Prostate gland (tissue), 2 donors: ENCODE measurements at regions not wholly inside any gene's neighbourhood (a gene's known extent, or its start where the extent isn't known, plus 50 kb on each side); places are given as distances from the start of the nearest gene placed in this dataset.

ENCODE experiments used
- DNase-seq: peaks from one replicate; pipeline ENCODE4 v3.0.0-alpha.2; 2019; ENCODE audit warnings: low spot score
- H3K27ac ChIP-seq, 2 donors: fragments of 200-600 bp; sonication (generic); 2 replicates each; pipeline ENCODE4 v1.5.1; 2017 to 2019
- H3K27me3 ChIP-seq: fragments of 200-600 bp; sonication (generic); replicated peaks from 2 replicates; pipeline ENCODE4 v1.5.1; 2019; ENCODE audit not compliant: insufficient read depth
- H3K36me3 ChIP-seq, 2 donors: fragments of 200-600 bp; sonication (generic); 1 replicate in 1 of 2; 2 replicates in 1 of 2; pipeline versions ENCODE4 v1.5.1 to v1.8.1; 2017 to 2019
- H3K4me1 ChIP-seq: fragments of 200-600 bp; sonication (generic); replicated peaks from 2 replicates; pipeline ENCODE4 v1.5.1; 2019
- H3K4me3 ChIP-seq, 2 donors: fragments of 200-600 bp; sonication (generic); 2 replicates each; pipeline ENCODE4 v1.5.1; 2017 to 2019
- H3K9me3 ChIP-seq: fragments of 200-600 bp; sonication (generic); 2 replicates; pipeline ENCODE4 v1.5.1; 2017
- POLR2A ChIP-seq: fragments of 450-650 bp; IDR thresholded peaks from one replicate; pipeline ENCODE4 v1.6.1; 2016; ENCODE audit warnings: antibody characterized with exemption, mild to moderate bottlenecking
- POLR2AphosphoS5 ChIP-seq: sonication (generic); formaldehyde crosslinking; IDR thresholded peaks from one replicate; pipeline ENCODE4 v1.6.1; 2017; ENCODE audit warnings: antibody characterized with exemption
- WGBS: methylation state at CpG from one replicate; pipeline ENCODE4 v1.1.5; 2018; 5-methylcytosine and 5-hydroxymethylcytosine counted together
- intact Hi-C: fragments of 100-400 bp; cut with DNase I; formaldehyde crosslinking; loops from one replicate; pipeline ENCODE4 v1.14.2; 2022
- TF ChIP-seq, protein P1 (sequence below), 4 experiments: fragments of 200-600 bp in 2 of 4; fragments of 450-650 bp in 2 of 4; sonication (generic) in 2 of 4; IDR thresholded peaks; 1 replicate in 3 of 4; 2 replicates in 1 of 4; pipeline ENCODE4 v1.5.1; 2016 to 2019; ENCODE audit warnings: antibody characterized with exemption in 4 of 4, mild to moderate bottlenecking in 2 of 4, moderate library complexity in 2 of 4

DNA sequence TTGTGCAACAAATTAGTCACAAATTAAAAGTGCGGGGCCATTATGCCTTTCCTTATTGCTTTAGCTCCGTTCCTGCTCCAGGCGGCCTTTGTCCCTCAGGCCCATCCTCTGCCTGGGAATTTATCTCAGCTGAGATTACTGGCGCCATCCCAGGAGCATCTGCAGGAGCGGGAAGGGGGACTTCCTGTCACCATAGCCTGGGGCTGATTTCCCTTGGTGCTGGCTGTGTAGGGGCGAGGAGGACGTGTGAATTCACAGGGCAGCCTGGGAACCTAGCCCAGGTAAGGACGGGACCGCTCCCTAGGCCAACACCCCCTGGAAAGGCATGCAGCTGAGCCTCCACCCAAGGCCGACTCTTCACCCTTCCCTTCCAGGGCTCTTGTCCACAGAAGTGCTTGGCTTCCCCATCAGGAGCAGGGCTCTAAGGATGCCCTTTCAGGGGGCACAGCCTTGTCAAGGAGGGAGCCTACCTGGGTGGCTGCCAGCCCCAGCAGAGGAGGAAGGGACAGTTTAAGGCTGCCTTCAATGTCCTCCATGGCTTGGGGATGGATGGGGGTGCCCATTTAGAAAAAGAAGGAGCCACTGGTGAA, 72.6 kb upstream of the NKX1-1 start:
- H3K4me3 ChIP-seq, result no peak overlapping the region
- intact Hi-C loops, result no loop called here
- no peak for TF ChIP-seq POLR2A
- no peak for TF ChIP-seq POLR2AphosphoS5
- TF ChIP-seq, protein P1, sequence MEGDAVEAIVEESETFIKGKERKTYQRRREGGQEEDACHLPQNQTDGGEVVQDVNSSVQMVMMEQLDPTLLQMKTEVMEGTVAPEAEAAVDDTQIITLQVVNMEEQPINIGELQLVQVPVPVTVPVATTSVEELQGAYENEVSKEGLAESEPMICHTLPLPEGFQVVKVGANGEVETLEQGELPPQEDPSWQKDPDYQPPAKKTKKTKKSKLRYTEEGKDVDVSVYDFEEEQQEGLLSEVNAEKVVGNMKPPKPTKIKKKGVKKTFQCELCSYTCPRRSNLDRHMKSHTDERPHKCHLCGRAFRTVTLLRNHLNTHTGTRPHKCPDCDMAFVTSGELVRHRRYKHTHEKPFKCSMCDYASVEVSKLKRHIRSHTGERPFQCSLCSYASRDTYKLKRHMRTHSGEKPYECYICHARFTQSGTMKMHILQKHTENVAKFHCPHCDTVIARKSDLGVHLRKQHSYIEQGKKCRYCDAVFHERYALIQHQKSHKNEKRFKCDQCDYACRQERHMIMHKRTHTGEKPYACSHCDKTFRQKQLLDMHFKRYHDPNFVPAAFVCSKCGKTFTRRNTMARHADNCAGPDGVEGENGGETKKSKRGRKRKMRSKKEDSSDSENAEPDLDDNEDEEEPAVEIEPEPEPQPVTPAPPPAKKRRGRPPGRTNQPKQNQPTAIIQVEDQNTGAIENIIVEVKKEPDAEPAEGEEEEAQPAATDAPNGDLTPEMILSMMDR (IDR thresholded peaks at IDR 0.05), result no peak
- H3K4me1 ChIP-seq, result no peaks in the 10 kb centered on the region
- H3K27me3 ChIP-seq, result peaks cover 4% of the 10 kb centered on the region
- 26% methylated on average over 10 of the region's 10 CpGs for WGBS
- no peaks in the 10 kb centered on the region for H3K36me3 ChIP-seq
- no peaks in the 10 kb centered on the region for H3K9me3 ChIP-seq
- no peak overlapping the region for H3K27ac ChIP-seq
- no peak for DNase-seq

DNA sequence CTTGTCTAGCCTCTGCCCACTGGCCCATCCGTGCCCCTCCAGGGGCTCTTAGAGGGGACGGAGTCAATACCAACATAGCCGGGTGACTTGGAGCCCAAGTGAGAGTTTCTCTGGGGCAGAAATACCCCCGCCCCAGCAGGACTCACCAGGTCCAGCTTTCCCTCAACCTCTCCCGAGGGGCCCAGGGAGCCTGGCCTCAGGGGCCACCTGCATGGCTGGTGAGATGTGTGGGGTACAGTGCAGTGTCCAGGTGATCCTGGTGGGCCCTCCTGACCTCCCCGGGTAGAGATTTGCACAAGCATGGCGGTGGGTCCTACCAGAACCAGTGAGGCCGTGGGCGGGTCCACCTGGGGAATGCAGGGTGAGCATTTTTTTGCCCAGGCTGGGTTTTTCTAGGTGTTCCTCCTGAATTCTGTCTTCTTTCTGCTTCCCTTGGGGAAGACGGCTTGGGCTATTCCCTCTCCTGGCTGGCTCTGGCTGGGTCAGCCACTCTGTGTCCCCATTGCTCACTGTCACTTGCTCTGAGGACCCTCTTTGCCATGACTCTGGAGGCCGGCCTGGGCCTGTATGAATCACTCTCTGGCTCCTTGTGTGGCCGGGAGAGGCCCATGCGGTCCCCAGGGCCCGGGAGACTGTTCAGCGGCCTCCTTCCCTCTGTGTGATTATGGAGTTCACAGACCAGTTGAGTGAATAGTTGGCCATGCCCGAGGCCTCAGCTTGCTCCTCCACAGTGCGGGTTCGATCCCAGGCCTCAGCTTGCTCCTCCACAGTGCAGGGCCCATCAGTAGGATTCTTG, 71.0 kb upstream of the NKX1-1 start:
- TF ChIP-seq POLR2A (no peak), POLR2AphosphoS5 (no peak)
- TF ChIP-seq, protein P1 (IDR thresholded peaks at IDR 0.05), result no peak
- peaks cover 12% of the 10 kb centered on the region for H3K27me3 ChIP-seq
- H3K4me3 ChIP-seq, result no peak overlapping the region
- no peak for DNase-seq
- WGBS, result 94% methylated on average over 18 of the region's 18 CpGs
- intact Hi-C loops, result no loop called here
- H3K36me3 ChIP-seq, result no peaks in the 10 kb centered on the region
- H3K27ac ChIP-seq, result no peak overlapping the region
- no peaks in the 10 kb centered on the region for H3K4me1 ChIP-seq
- H3K9me3 ChIP-seq, result no peaks in the 10 kb centered on the region

DNA sequence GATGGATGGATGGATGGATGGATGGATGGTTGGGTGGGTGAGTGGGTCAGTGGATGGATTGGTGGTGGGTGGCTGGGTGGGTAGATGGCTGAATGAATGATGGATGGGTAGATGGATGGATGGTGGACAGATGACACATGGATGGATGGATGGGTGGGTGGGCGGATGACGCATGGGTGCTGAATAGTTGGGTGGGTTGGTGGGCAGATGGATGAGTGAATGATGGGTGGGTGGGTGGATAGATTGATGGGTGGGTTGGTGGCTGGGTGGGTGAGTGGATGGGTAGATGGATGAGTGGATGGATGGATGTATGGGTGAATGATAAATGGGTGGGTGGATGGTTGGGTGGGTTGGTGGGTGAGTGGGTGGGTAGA, 69.9 kb upstream of the NKX1-1 start:
- no peaks in the 10 kb centered on the region for H3K4me1 ChIP-seq
- WGBS, result 97% methylated on average over 2 of the region's 2 CpGs
- no peak overlapping the region for H3K4me3 ChIP-seq
- no peaks in the 10 kb centered on the region for H3K9me3 ChIP-seq
- DNase-seq, result no peak
- H3K27me3 ChIP-seq, result peaks cover 21% of the 10 kb centered on the region
- intact Hi-C loops, result no loop called here
- TF ChIP-seq POLR2A (no peak), POLR2AphosphoS5 (no peak)
- no peak overlapping the region for H3K27ac ChIP-seq
- H3K36me3 ChIP-seq, result no peaks in the 10 kb centered on the region

DNA sequence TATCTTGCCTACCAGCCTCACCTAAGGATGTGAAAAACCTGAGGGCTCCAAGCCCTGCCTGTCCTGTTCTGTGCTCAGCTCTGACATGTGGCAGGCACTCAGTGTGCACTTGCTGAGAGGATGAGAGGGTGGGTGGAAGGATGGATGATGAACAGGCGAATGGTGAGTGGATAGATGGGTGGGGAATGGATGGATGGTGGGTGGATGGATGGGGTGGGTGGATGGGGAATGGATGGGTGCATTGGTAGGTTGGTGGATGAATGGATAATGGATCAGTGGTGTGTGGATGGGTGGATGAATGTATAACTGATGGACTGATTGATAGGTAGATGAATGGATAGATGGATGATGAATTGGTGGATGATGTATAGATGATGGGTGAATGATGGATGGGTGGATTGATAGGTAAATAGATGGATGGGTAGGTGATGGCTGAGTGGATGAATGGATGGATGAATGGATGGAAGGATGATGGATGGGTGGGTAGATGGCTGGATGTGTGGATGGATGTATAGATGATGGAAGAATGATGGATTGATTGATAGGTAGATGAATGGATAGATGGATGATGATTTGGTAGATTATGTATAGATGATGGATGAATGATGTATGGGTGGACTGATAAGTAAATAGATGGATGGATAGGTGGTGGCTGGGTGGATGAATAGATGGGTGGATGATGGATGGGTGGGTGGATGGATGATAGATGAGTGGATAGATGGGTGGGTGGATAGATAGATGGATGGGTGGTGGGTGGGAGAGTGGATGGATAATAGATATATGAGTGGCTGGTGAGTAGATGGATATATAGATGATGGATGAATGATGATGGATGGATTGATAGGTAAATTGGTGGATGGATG, 69.3 kb upstream of the NKX1-1 start:
- Histone ChIP-seq H3K4me3 (no peak overlapping the region), H3K36me3 (no peaks in the 10 kb centered on the region), H3K27me3 (peaks cover 27% of the 10 kb centered on the region), H3K27ac (no peak overlapping the region), H3K4me1 (no peaks in the 10 kb centered on the region), H3K9me3 (no peaks in the 10 kb centered on the region)
- 84% methylated on average over 1 of the region's 1 CpG for WGBS
- DNase-seq, result no peak
- intact Hi-C loops, result no loop called here
- TF ChIP-seq POLR2A, result no peak
- no peak for TF ChIP-seq POLR2AphosphoS5
- TF ChIP-seq, protein P1 (IDR thresholded peaks at IDR 0.05), result no peak
